Caco-2 (cell line): ENCODE measurements at regions not wholly inside any gene's neighbourhood (a gene's known extent, or its start where the extent isn't known, plus 50 kb on each side); places are given as distances from the start of the nearest gene placed in this dataset.

Experiments
- BruUV-seq: library from RNA; stranded (reverse); fragments of 400-500 nt; replicated peaks from 2 replicates; lab custom pipeline; 2021; lab: Mats Ljungman, UMichigan
- CTCF ChIA-PET: fragments of 300-600 bp; sonication (Branson Sonifier 250); formaldehyde crosslinking; loops from one replicate; lab custom pipeline; 2022; ENCODE audit warnings: antibody characterized with exemption; lab: Charles Lee
- POLR2A ChIA-PET: fragments of 300-600 bp; sonication (Branson Sonifier 250); formaldehyde crosslinking; loops from one replicate; lab custom pipeline; 2022; ENCODE audit warnings: antibody characterized with exemption; lab: Charles Lee
- DNase-seq, 2 experiments: peaks; one replicate each; pipeline versions ENCODE4 v3.0.0 to v3.0.0-alpha.2; 2020 to 2022
- H3K27me3 ChIP-seq: replicated peaks from 2 replicates; pipeline ENCODE4 v1.6.0; 2011; ENCODE audit warnings: low read length; ENCODE audit not compliant: control insufficient read depth, insufficient read depth
- H3K36me3 ChIP-seq: 2 replicates; pipeline ENCODE4 v1.5.1; 2011; ENCODE audit warnings: low read length; ENCODE audit not compliant: control insufficient read depth, insufficient read depth
- H3K4me1 ChIP-seq: fragments of 250-450 bp; sonication (Bioruptor Pico); 2 replicates; pipeline ENCODE4 v1.5.1; 2020; ENCODE audit warnings: mild to moderate bottlenecking
- H3K4me3 ChIP-seq: 2 replicates; pipeline ENCODE4 v1.5.1; 2011; ENCODE audit warnings: low read depth, mild to moderate bottlenecking, control low read depth, low read length
- H3K9me3 ChIP-seq: fragments of 250-450 bp; sonication (Bioruptor Pico); 2 replicates; pipeline ENCODE4 v1.5.1; 2020; ENCODE audit warnings: mild to moderate bottlenecking, moderate library complexity
- H3K27ac Mint-ChIP-seq: one replicate; pipeline ENCODE4 v1.8.0; 2022; ENCODE audit warnings: mixed read lengths; ENCODE audit not compliant: unreplicated experiment
- H3K27me3 Mint-ChIP-seq: one replicate; pipeline ENCODE4 v1.8.0; 2022; ENCODE audit warnings: mixed read lengths; ENCODE audit not compliant: insufficient read depth, unreplicated experiment
- H3K36me3 Mint-ChIP-seq: one replicate; pipeline ENCODE4 v1.8.0; 2022; ENCODE audit warnings: mild to moderate bottlenecking, mixed read lengths; ENCODE audit not compliant: insufficient read depth, unreplicated experiment
- H3K4me1 Mint-ChIP-seq: one replicate; pipeline ENCODE4 v1.8.0; 2022; ENCODE audit warnings: low read depth, mixed read lengths; ENCODE audit not compliant: unreplicated experiment
- H3K4me3 Mint-ChIP-seq: one replicate; pipeline ENCODE4 v1.8.0; 2022; ENCODE audit warnings: mild to moderate bottlenecking, moderate library complexity, mixed read lengths; ENCODE audit not compliant: unreplicated experiment
- H3K9me3 Mint-ChIP-seq: one replicate; pipeline ENCODE4 v1.8.0; 2022; ENCODE audit warnings: mixed read lengths; ENCODE audit not compliant: unreplicated experiment
- CTCF ChIP-seq, 2 experiments: fragments of 200-600 bp in 1 of 2; IDR thresholded peaks; 1 replicate in 1 of 2; 2 replicates in 1 of 2; pipeline versions ENCODE4 v1.5.1 to v1.8.0; 2011 to 2022; ENCODE audit warnings: antibody characterized with exemption in 1 of 2, control low read depth in 1 of 2, inconsistent platforms in 1 of 2, low read depth in 1 of 2, low read length in 1 of 2, mild to moderate bottlenecking in 1 of 2, moderate library complexity in 1 of 2; ENCODE audit not compliant: insufficient read depth in 1 of 2, severe bottlenecking in 1 of 2, unreplicated experiment in 1 of 2
- intact Hi-C: fragments of 100-400 bp; cut with micrococcal nuclease; formaldehyde crosslinking; loops from one replicate; pipeline ENCODE4 v1.10.0; 2022; ENCODE audit not compliant: unreplicated experiment

GRCh38 chr22:34526681-34527080 is 539.3 kb upstream of the ISX start:
- Mint-ChIP-seq H3K36me3 (no peaks in the 10 kb centered on the region), H3K4me3 (no peak overlapping the region), H3K27me3 (no peaks in the 10 kb centered on the region), H3K9me3 (no peaks in the 10 kb centered on the region), H3K27ac (no peak overlapping the region), H3K4me1 (no peaks in the 10 kb centered on the region)
- no peak for DNase-seq
- ChIA-PET CTCF (no interaction called here), POLR2A (no interaction called here)
- H3K27me3 ChIP-seq, result no peaks in the 10 kb centered on the region
- intact Hi-C loops, result no loop called here
- BruUV-seq, result no TSS peak
- H3K36me3 ChIP-seq, result no peaks in the 10 kb centered on the region
- H3K4me3 ChIP-seq, result no peak overlapping the region
- TF ChIP-seq CTCF (IDR thresholded peaks at IDR 0.05; ENCODE audit: insufficient read depth in 1 of 2, low read depth in 1 of 2, low read length in 1 of 2, severe bottlenecking in 1 of 2, unreplicated experiment in 1 of 2), result no peak
- H3K9me3 ChIP-seq, result no peaks in the 10 kb centered on the region
- H3K4me1 ChIP-seq, result no peaks in the 10 kb centered on the region

- POLR2A ChIA-PET, result no interaction called here
- peaks cover 15% of the 10 kb centered on the region for H3K9me3 Mint-ChIP-seq
- H3K4me1 Mint-ChIP-seq, result no peaks in the 10 kb centered on the region
Observed at GRCh38 chr22:34534101-34534500, 531.9 kb upstream of the ISX start.

GRCh38 chr22:34567367-34567766 is 498.6 kb upstream of the ISX start:
- TF ChIP-seq CTCF (IDR thresholded peaks at IDR 0.05; ENCODE audit: insufficient read depth in 1 of 2, low read depth in 1 of 2, low read length in 1 of 2, severe bottlenecking in 1 of 2, unreplicated experiment in 1 of 2), result no peak
- no peaks in the 10 kb centered on the region for H3K36me3 Mint-ChIP-seq
- H3K4me1 Mint-ChIP-seq, result no peaks in the 10 kb centered on the region
- no peaks in the 10 kb centered on the region for H3K36me3 ChIP-seq
- ChIA-PET CTCF (no interaction called here), POLR2A (no interaction called here)
- H3K4me3 Mint-ChIP-seq, result no peak overlapping the region
- intact Hi-C loops, result no loop called here
- no peak overlapping the region for H3K27ac Mint-ChIP-seq
- H3K27me3 Mint-ChIP-seq, result no peaks in the 10 kb centered on the region
- no peaks in the 10 kb centered on the region for H3K4me1 ChIP-seq
- no peak overlapping the region for H3K4me3 ChIP-seq
- no peaks in the 10 kb centered on the region for H3K27me3 ChIP-seq
- no TSS peak for BruUV-seq
- H3K9me3 ChIP-seq, result no peaks in the 10 kb centered on the region
- DNase-seq, result no peak
- H3K9me3 Mint-ChIP-seq, result peaks cover 8% of the 10 kb centered on the region

More at GRCh38 chr22:34534101-34534500, 531.9 kb upstream of the ISX start:
- Histone ChIP-seq H3K4me1 (no peaks in the 10 kb centered on the region), H3K27me3 (no peaks in the 10 kb centered on the region), H3K9me3 (no peaks in the 10 kb centered on the region), H3K4me3 (no peak overlapping the region), H3K36me3 (no peaks in the 10 kb centered on the region)
- TF ChIP-seq CTCF (IDR thresholded peaks at IDR 0.05; ENCODE audit: insufficient read depth in 1 of 2, low read depth in 1 of 2, low read length in 1 of 2, severe bottlenecking in 1 of 2, unreplicated experiment in 1 of 2), result no peak
- Mint-ChIP-seq H3K4me3 (no peak overlapping the region), H3K27ac (no peak overlapping the region), H3K27me3 (no peaks in the 10 kb centered on the region), H3K36me3 (no peaks in the 10 kb centered on the region)
- CTCF ChIA-PET, result no interaction called here
- no peak for DNase-seq
- BruUV-seq, result no TSS peak
- intact Hi-C loops, result no loop called here
